ENCODE measurements at regions not wholly inside any gene's neighbourhood (a gene's known extent, or its start where the extent isn't known, plus 50 kb on each side); places are given as distances from the start of the nearest gene placed in this dataset.

- TF ChIP-seq, protein P1, sequence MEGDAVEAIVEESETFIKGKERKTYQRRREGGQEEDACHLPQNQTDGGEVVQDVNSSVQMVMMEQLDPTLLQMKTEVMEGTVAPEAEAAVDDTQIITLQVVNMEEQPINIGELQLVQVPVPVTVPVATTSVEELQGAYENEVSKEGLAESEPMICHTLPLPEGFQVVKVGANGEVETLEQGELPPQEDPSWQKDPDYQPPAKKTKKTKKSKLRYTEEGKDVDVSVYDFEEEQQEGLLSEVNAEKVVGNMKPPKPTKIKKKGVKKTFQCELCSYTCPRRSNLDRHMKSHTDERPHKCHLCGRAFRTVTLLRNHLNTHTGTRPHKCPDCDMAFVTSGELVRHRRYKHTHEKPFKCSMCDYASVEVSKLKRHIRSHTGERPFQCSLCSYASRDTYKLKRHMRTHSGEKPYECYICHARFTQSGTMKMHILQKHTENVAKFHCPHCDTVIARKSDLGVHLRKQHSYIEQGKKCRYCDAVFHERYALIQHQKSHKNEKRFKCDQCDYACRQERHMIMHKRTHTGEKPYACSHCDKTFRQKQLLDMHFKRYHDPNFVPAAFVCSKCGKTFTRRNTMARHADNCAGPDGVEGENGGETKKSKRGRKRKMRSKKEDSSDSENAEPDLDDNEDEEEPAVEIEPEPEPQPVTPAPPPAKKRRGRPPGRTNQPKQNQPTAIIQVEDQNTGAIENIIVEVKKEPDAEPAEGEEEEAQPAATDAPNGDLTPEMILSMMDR (IDR thresholded peaks at IDR 0.05), result no peak
- TF ChIP-seq POLR2AphosphoS5 (IDR thresholded peaks at IDR 0.05) (no peak), POLR2A (IDR thresholded peaks at IDR 0.05) (no peak), EP300 (IDR thresholded peaks at IDR 0.05) (no peak)
Measured at GRCh38 chr18:44107187-44107586, 573.5 kb upstream of the SETBP1 start.
